K562 (cell line): ENCODE measurements at regions not wholly inside any gene's neighbourhood (a gene's known extent, or its start where the extent isn't known, plus 50 kb on each side); places are given as distances from the start of the nearest gene placed in this dataset.

Experiments
- ATAC-seq: fragments of 200-7000 bp; cut with Tn5 transposase; 3 replicates; pipeline ENCODE4 v1.9.1; 2020; ENCODE audit warnings: moderate library complexity
- BruUV-seq: library from RNA; stranded (reverse); fragments of 400-500 nt; replicated peaks from 2 replicates; lab custom pipeline; 2021; lab: Mats Ljungman, UMichigan
- CTCF ChIA-PET: fragments of 300-600 bp; formaldehyde crosslinking; extraction: SDS; loops from one replicate; lab custom pipeline; 2021; ENCODE audit warnings: low intra/inter-chr PET ratio; lab: Yijun Ruan, JAX
- POLR2A ChIA-PET: fragments of 300-600, 350-650 bp; sonication (Branson Sonifier 250); formaldehyde crosslinking; extraction: SDS; loops from one replicate; lab custom pipeline; 2021; ENCODE audit warnings: antibody characterized with exemption, inconsistent platforms; lab: Yijun Ruan, JAX
- DNase-seq, 4 experiments: peaks; one replicate each; pipeline versions ENCODE4 v3.0.0 to v3.0.0-alpha.2; 2011 to 2018; ENCODE audit warnings: low spot score in 3 of 4, mixed read lengths in 3 of 4; ENCODE audit errors: extremely low read depth in 1 of 4
- FAIRE-seq: peaks from 2 replicates; lab custom pipeline; 2011; peaks lifted over from hg19 to GRCh38; lab: Jason Lieb, UNC
- H2AFZ ChIP-seq: 2 replicates; pipeline ENCODE4 v1.6.0; 2011; ENCODE audit warnings: low read depth, low read length, control low read depth, inconsistent platforms
- H3K27ac ChIP-seq: fragments of 200-600 bp; 3 replicates; pipeline ENCODE4 v1.8.0; 2011; ENCODE audit warnings: low read depth, mild to moderate bottlenecking, control low read depth, inconsistent platforms, low read length, moderate library complexity, mixed read lengths; ENCODE audit errors: extremely low read depth
- H3K27me3 ChIP-seq, 2 experiments: fragments of 300-600 bp in 1 of 2; 2 replicates in 1 of 2; 3 replicates in 1 of 2; pipeline versions ENCODE4 v1.6.0 to v1.8.0; 2011; ENCODE audit warnings: inconsistent platforms in 2 of 2, low read length in 2 of 2, mild to moderate bottlenecking in 1 of 2, mixed read lengths in 1 of 2, moderate library complexity in 1 of 2; ENCODE audit not compliant: control insufficient read depth in 2 of 2, insufficient read depth in 2 of 2
- H3K36me3 ChIP-seq: fragments of 300-600 bp; 3 replicates; pipeline ENCODE4 v1.8.0; 2011; ENCODE audit warnings: mild to moderate bottlenecking, low read length, inconsistent platforms; ENCODE audit not compliant: control insufficient read depth, insufficient read depth
- H3K4me1 ChIP-seq, 2 experiments: fragments of 200-600 bp in 1 of 2; replicated peaks in 1 of 2; 2 replicates in 1 of 2; 3 replicates in 1 of 2; pipeline versions ENCODE4 v1.5.1 to v1.8.0; 2011; ENCODE audit warnings: inconsistent platforms in 2 of 2, low read length in 2 of 2, mild to moderate bottlenecking in 1 of 2, mixed read lengths in 1 of 2, moderate library complexity in 1 of 2; ENCODE audit not compliant: control insufficient read depth in 2 of 2, insufficient read depth in 2 of 2
- H3K4me2 ChIP-seq: 2 replicates; pipeline ENCODE4 v1.6.1; 2011; ENCODE audit warnings: low read length, control low read depth, inconsistent platforms, mixed read lengths; ENCODE audit not compliant: insufficient read depth
- H3K4me3 ChIP-seq: fragments of 200-600 bp; sonication (generic), shearing (Covaris generic); 2 replicates; pipeline ENCODE4 v1.5.1; 2016; ENCODE audit warnings: control low read depth, inconsistent platforms
- H3K79me2 ChIP-seq: fragments of 200-600 bp; 3 replicates; pipeline ENCODE4 v1.8.0; 2011; ENCODE audit warnings: low read length, inconsistent platforms; ENCODE audit not compliant: control insufficient read depth, insufficient read depth
- H3K9ac ChIP-seq, 2 experiments: 2 replicates each; pipeline versions ENCODE4 v1.6.0 to v1.6.1; 2011; ENCODE audit warnings: low read depth in 2 of 2, low read length in 2 of 2, control low read depth in 1 of 2, inconsistent platforms in 1 of 2, mild to moderate bottlenecking in 1 of 2, mixed read lengths in 1 of 2; ENCODE audit not compliant: insufficient read depth in 1 of 2
- H3K9me1 ChIP-seq: one replicate; pipeline ENCODE4 v1.6.0; 2011; ENCODE audit warnings: inconsistent platforms, mild to moderate bottlenecking, low read length, moderate library complexity; ENCODE audit not compliant: control insufficient read depth, insufficient read depth
- H3K9me3 ChIP-seq: replicated peaks from 2 replicates; pipeline ENCODE4 v1.5.1; 2011; ENCODE audit warnings: low read depth, low read length, inconsistent platforms; ENCODE audit not compliant: control insufficient read depth, insufficient read depth
- H4K20me1 ChIP-seq: replicated peaks from 2 replicates; pipeline ENCODE4 v1.6.1; 2011; ENCODE audit warnings: low read length, inconsistent platforms, mixed read lengths; ENCODE audit not compliant: control insufficient read depth, insufficient read depth
- ATF1 ChIP-seq, 2 experiments: fragments of 450-650 bp in 1 of 2; IDR thresholded peaks; 2 replicates each; pipeline ENCODE4 v1.6.1; 2016; ENCODE audit warnings: missing compliant biosample characterization in 1 of 2, missing genetic modification characterization in 1 of 2
- EGR1 ChIP-seq: fragments of 450-650 bp; conservative IDR thresholded peaks from 2 replicates; pipeline ENCODE4 v1.6.1; 2017; ENCODE audit warnings: mild to moderate bottlenecking
- FOXP1 ChIP-seq: sonication (generic); formaldehyde crosslinking; IDR thresholded peaks from 2 replicates; pipeline ENCODE4 v1.8.0; 2022; ENCODE audit warnings: mild to moderate bottlenecking, missing genetic modification reagents
- SMARCE1 ChIP-seq: fragments of 450-650 bp; IDR thresholded peaks from 2 replicates; pipeline ENCODE4 v1.7.1; 2016; ENCODE audit warnings: mild to moderate bottlenecking
- YY1 ChIP-seq, 3 experiments: IDR thresholded peaks; 2 replicates each; pipeline ENCODE4 v1.6.1; 2011; ENCODE audit warnings: low read length in 2 of 3, mild to moderate bottlenecking in 2 of 3, moderate library complexity in 2 of 3, borderline replicate concordance in 1 of 3, control low read depth in 1 of 3, low read depth in 1 of 3; ENCODE audit not compliant: insufficient read depth in 3 of 3, insufficient replicate concordance in 2 of 3, control insufficient read depth in 1 of 3, insufficient read length in 1 of 3; ENCODE audit errors: extremely low read depth in 1 of 3
- ZNF695 ChIP-seq: fragments of 450-650 bp; formaldehyde crosslinking; IDR thresholded peaks from 2 replicates; pipeline ENCODE4 v1.4.0; 2020; ENCODE audit warnings: mild to moderate bottlenecking, moderate library complexity
- WGBS: fragments of 100-300 bp; shearing (Covaris generic); methylation state at CpG from one replicate; pipeline ENCODE4 v1.1.6; 2016; ENCODE audit warnings: low coverage, mixed read lengths; ENCODE audit not compliant: insufficient coverage; ENCODE audit errors: missing lambda C conversion rate; 5-methylcytosine and 5-hydroxymethylcytosine counted together
- in situ Hi-C: fragments of 300-500 bp; cut with MboI; formaldehyde crosslinking; loops from 4 replicates; pipeline ENCODE4 v1.15.0; 2018; ENCODE audit warnings: inconsistent platforms, mixed read lengths
- intact Hi-C: fragments of 100-400 bp; cut with micrococcal nuclease; formaldehyde crosslinking; loops from 2 replicates; pipeline ENCODE4 v1.14.2; 2022
- TF ChIP-seq, protein P1 (sequence below): fragments of 450-650 bp; IDR thresholded peaks from 2 replicates; pipeline ENCODE4 v1.6.1; 2016; ENCODE audit warnings: low read depth
- TF ChIP-seq, protein P2 (sequence below), 2 experiments: IDR thresholded peaks; 2 replicates each; pipeline ENCODE4 v1.6.1; 2011; ENCODE audit warnings: borderline replicate concordance in 1 of 2, control low read depth in 1 of 2, low read depth in 1 of 2, low read length in 1 of 2, mild to moderate bottlenecking in 1 of 2, mixed read lengths in 1 of 2, moderate library complexity in 1 of 2; ENCODE audit not compliant: insufficient read depth in 1 of 2, insufficient read length in 1 of 2, poor library complexity in 1 of 2, severe bottlenecking in 1 of 2; ENCODE audit errors: extremely low read depth in 1 of 2
- TF ChIP-seq, protein P3 (sequence below), 2 experiments: fragments of 450-650 bp in 1 of 2; sonication (generic) in 1 of 2; formaldehyde crosslinking in 1 of 2; IDR thresholded peaks in 1 of 2; conservative IDR thresholded peaks in 1 of 2; 2 replicates each; pipeline versions ENCODE4 v1.6.1 to v1.8.1; 2016 to 2023; ENCODE audit warnings: mild to moderate bottlenecking in 2 of 2, moderate library complexity in 2 of 2, inconsistent platforms in 1 of 2, missing genetic modification reagents in 1 of 2

DNA sequence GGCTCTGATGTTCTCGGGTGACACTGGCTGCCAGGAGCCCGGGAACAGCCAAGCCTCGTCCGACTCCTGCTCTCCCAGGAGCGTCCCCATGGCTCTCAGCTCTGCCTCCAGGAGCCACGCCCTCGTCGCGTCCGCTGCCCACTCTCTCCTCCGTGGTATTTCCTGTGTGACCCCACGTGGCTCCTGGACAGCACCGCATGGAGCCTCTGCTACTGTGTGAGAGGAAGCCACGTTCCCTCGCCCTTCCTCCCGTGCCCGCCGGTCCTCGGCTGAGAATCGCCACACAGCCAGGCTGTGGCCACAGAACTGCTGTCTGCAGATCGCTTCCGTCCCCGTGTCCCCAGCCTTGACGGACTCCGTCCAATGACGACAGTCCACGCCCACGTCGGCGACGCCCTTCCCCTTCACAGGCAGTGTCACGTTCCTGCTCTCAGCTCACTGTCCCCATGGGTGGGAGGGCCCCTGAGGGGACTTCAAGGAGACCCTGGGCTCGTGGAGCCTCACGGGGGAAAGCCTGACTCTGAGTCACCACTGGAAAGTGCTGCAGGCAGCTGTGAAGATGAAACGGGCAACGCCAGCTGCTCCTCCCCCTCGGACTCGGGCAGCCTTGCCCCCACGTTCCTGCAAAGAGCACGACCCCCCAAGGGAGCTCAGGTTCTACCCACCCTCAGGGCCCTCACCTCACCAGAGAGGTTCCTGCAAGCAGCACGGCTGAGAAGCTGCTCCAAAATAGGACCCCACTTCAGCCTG lies 458.5 kb downstream of the BRD1 start:
- peak overlapping the region; percentile 81 for H2AFZ ChIP-seq
- POLR2A ChIA-PET = no interaction called here
- intact Hi-C loops (no loop called here), in situ Hi-C loops (no loop called here)
- peak; percentile 69 for FAIRE-seq
- peaks cover 0 to 25% of the 10 kb centered on the region in 2 experiments; a peak in 2 of 5 replicates for H3K4me1 ChIP-seq
- peaks cover 4 to 79% of the 10 kb centered on the region in 2 experiments; a peak in 4 of 5 replicates for H3K27me3 ChIP-seq
- BruUV-seq = no TSS peak
- peak overlapping the region; percentile 24; the same call in 1 of the 2 replicates for H3K4me3 ChIP-seq
- CTCF ChIA-PET = no interaction called here
- peak overlapping the region in 1 of 2 experiments; percentile 71; a peak in 2 of 4 replicates for H3K9ac ChIP-seq
- no peaks in the 10 kb centered on the region for H4K20me1 ChIP-seq
- H3K36me3 ChIP-seq = no peaks in the 10 kb centered on the region
- H3K79me2 ChIP-seq = no peaks in the 10 kb centered on the region
- DNase-seq = peak; percentile 55 to 70 (median 64)
- 2% methylated on average over 20 of the region's 41 CpGs for WGBS
- H3K4me2 ChIP-seq = peak overlapping the region; percentile 71
- H3K9me3 ChIP-seq = no peaks in the 10 kb centered on the region
- ATAC-seq = peak; percentile 85
- no peaks in the 10 kb centered on the region for H3K9me1 ChIP-seq
- no peak overlapping the region for H3K27ac ChIP-seq
- TF ChIP-seq, protein P1, sequence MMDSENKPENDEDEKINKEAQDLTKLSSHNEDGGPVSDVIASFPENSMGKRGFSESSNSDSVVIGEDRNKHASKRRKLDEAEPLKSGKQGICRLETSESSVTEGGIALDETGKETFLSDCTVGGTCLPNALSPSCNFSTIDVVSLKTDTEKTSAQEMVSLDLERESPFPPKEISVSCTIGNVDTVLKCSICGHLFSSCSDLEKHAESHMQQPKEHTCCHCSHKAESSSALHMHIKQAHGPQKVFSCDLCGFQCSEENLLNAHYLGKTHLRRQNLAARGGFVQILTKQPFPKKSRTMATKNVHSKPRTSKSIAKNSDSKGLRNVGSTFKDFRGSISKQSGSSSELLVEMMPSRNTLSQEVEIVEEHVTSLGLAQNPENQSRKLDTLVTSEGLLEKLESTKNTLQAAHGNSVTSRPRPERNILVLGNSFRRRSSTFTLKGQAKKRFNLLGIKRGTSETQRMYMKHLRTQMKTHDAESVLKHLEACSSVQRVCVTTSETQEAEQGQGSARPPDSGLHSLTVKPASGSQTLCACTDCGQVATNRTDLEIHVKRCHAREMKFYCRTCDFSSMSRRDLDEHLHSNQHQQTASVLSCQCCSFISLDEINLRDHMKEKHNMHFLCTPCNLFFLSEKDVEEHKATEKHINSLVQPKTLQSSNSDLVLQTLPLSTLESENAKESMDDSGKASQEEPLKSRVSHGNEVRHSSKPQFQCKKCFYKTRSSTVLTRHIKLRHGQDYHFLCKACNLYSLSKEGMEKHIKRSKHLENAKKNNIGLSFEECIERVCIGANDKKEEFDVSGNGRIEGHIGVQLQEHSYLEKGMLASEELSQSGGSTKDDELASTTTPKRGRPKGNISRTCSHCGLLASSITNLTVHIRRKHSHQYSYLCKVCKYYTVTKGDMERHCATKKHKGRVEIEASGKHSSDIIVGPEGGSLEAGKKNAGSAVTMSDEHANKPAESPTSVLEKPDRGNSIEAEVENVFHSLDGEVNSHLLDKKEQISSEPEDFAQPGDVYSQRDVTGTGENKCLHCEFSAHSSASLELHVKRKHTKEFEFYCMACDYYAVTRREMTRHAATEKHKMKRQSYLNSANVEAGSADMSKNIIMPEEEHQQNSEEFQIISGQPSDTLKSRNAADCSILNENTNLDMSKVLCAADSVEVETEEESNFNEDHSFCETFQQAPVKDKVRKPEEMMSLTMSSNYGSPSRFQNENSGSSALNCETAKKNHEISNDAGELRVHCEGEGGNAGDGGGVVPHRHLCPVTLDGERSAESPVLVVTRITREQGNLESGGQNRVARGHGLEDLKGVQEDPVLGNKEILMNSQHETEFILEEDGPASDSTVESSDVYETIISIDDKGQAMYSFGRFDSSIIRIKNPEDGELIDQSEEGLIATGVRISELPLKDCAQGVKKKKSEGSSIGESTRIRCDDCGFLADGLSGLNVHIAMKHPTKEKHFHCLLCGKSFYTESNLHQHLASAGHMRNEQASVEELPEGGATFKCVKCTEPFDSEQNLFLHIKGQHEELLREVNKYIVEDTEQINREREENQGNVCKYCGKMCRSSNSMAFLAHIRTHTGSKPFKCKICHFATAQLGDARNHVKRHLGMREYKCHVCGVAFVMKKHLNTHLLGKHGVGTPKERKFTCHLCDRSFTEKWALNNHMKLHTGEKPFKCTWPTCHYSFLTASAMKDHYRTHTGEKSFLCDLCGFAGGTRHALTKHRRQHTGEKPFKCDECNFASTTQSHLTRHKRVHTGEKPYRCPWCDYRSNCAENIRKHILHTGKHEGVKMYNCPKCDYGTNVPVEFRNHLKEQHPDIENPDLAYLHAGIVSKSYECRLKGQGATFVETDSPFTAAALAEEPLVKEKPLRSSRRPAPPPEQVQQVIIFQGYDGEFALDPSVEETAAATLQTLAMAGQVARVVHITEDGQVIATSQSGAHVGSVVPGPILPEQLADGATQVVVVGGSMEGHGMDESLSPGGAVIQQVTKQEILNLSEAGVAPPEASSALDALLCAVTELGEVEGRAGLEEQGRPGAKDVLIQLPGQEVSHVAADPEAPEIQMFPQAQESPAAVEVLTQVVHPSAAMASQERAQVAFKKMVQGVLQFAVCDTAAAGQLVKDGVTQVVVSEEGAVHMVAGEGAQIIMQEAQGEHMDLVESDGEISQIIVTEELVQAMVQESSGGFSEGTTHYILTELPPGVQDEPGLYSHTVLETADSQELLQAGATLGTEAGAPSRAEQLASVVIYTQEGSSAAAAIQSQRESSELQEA = peak; percentile 43; the same call in 1 of the 2 replicates
- TF ChIP-seq EGR1 (peak; percentile 60), ZNF695 (CRISPR knock-in tag) (no peak), ATF1 (CRISPR knock-in tag; IDR thresholded peaks at IDR 0.05) (no peak), ATF1 (tag; IDR thresholded peaks at IDR 0.05) (peak; percentile 49), FOXP1 (CRISPR knock-in tag) (no peak), YY1 (IDR thresholded peaks at IDR 0.05; ENCODE audit: borderline replicate concordance in 1 of 3, control insufficient read depth in 1 of 3, extremely low read depth in 1 of 3, insufficient read depth in 3 of 3, insufficient read length in 1 of 3, insufficient replicate concordance in 2 of 3, low read depth in 1 of 3, low read length in 2 of 3) (no peak), SMARCE1 (no peak)
- TF ChIP-seq, protein P2, sequence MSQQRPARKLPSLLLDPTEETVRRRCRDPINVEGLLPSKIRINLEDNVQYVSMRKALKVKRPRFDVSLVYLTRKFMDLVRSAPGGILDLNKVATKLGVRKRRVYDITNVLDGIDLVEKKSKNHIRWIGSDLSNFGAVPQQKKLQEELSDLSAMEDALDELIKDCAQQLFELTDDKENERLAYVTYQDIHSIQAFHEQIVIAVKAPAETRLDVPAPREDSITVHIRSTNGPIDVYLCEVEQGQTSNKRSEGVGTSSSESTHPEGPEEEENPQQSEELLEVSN (IDR thresholded peaks at IDR 0.05; ENCODE audit: borderline replicate concordance in 1 of 2, extremely low read depth in 1 of 2, insufficient read depth in 1 of 2, insufficient read length in 1 of 2, low read depth in 1 of 2, low read length in 1 of 2, poor library complexity in 1 of 2, severe bottlenecking in 1 of 2) = peak in 1 of 2 experiments; percentile 5
- TF ChIP-seq, protein P3, sequence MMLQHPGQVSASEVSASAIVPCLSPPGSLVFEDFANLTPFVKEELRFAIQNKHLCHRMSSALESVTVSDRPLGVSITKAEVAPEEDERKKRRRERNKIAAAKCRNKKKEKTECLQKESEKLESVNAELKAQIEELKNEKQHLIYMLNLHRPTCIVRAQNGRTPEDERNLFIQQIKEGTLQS (IDR thresholded peaks at IDR 0.05) = 0 out of 2 replicates have a peak, but pooled peaks have one; percentile 15
- TF ChIP-seq, protein P3 (CRISPR knock-in tag; conservative IDR thresholded peaks at IDR 0.05) = no peak
